HT1080 (cell line): ENCODE measurements at regions not wholly inside any gene's neighbourhood (a gene's known extent, or its start where the extent isn't known, plus 50 kb on each side); places are given as distances from the start of the nearest gene placed in this dataset.

Experiments used
- DNase-seq: peaks from one replicate; pipeline ENCODE4 v3.0.0-alpha.2; 2015; ENCODE audit warnings: low read depth

GRCh38 chr6:126091466-126091865 lies 105.1 kb downstream of the TRMT11 start:
- no peak for DNase-seq

- DNase-seq: no peak
These were observed 106.8 kb downstream of the TRMT11 start for GRCh38 chr6:126093108-126093507.

GRCh38 chr6:126094411-126094810 lies 108.1 kb downstream of the TRMT11 start:
- no peak for DNase-seq

- no peak for DNase-seq
These were observed 114.0 kb downstream of the TRMT11 start for GRCh38 chr6:126100386-126100785.

DNA sequence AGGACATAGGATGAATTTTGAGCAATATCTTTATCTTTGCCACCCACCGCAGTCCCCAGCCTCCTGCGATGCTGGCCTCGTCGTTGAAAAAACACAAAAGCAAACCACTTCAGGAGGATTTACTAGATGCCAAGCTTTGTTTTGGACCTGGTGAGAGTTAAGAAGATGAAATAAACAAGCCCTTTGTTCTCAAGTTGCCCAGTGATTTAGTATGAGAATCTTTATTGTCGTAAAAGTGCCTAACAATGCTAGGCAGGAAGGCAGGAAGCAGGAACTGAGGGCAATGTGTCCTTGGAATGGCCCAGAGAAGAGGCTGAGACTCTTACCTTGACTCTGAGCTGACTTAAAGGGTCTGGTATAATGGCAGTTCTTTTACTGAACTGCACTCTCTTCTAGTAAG lies 116.0 kb downstream of the TRMT11 start:
- DNase-seq: no peak

DNA sequence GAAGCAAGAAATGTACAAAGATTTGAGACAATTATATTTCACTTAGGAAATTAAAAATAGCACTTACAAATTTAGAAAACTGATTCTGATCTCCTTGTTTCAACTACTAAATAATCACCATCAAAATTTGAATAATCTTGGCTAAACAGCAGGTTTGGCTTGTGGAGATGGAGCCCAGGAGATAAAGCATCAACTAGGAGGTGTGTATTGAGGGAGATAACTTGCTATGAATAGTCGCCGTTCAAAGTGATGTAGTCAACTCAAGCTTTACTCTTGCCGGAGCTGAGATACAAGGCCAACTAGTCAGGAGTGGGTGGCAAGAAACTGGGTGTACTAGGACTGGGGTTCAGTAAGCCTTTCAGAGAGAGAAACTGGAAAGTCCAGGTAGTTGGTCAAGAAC lies 117.7 kb downstream of the TRMT11 start:
- DNase-seq: no peak

DNA sequence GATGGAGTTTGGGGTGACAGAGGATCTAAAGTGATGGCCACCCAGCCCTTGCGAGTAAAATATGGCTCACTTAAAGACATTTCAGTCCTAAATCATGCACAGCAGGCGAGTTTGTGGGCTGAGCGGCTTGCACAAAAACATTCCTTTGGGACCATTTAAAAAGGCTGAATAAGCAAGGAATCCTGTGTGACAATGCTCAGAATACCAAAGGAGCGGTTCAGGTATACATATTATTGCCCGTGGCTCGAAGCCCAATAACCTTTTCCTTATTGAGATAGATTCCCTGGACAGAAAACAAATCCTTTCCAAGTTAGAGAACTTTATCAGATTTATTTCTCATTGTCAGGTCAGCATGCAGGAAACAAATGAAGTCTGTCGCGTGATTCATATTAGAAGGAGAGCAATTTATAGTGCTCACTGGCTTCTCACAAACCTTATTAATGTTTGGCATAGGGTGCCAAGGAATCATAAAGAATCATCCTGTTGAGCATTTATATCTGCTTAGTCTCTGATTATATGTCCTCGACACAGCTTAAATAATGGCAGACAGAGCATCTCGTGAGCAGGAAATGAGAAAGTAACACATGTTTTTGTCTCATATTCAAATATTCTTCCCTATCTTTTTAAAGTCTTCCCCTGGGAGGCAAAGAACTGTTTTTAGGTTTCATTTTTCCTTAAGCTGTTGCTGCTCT lies 121.3 kb downstream of the TRMT11 start:
- no peak for DNase-seq

- no peak for DNase-seq
These were observed 124.4 kb downstream of the TRMT11 start for GRCh38 chr6:126110512-126111270.

DNA sequence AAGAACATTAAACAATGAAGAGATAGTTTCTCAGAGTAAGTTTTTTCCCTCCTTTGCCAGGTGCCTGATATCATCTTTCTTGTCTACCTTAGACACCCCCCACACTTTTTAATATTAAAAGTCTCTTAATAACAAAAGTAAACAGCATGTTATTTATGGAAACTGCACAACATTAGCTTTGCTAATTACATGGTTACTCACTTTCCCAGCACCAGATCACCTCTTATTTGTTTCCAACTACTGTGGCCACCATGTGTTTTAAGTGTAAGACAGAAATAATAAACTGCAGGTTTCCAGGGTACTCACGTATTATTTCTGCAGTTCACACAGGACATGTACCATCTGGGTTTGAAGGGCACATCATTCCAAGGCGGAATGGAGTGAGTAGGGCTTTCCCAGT lies 125.0 kb downstream of the TRMT11 start:
- DNase-seq: no peak

- DNase-seq: peak; percentile 40
These were observed 125.9 kb downstream of the TRMT11 start for GRCh38 chr6:126112171-126112632.

DNA sequence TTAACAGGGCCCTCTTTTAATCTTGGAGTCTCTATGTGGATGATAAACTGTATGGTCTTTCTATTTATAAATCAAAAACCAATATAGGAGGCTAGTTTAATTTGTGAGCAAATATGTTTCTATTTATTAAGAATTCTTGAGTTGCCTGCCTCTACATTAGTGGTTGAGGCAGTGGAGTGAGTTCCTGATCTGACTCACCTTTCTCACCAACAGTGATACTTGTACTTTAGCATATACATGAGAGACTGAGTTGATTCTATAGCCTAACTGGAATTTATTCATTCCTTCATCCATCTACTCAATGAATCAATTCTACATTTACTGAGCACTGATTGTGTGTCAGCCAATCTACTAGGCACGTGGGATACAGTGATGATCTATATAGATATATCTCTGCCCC lies 126.9 kb downstream of the TRMT11 start:
- no peak for DNase-seq

- DNase-seq: no peak
These were observed 130.9 kb downstream of the TRMT11 start for GRCh38 chr6:126117251-126117650.

GRCh38 chr6:126118058-126118755 lies 131.9 kb downstream of the TRMT11 start:
- DNase-seq: no peak

DNA sequence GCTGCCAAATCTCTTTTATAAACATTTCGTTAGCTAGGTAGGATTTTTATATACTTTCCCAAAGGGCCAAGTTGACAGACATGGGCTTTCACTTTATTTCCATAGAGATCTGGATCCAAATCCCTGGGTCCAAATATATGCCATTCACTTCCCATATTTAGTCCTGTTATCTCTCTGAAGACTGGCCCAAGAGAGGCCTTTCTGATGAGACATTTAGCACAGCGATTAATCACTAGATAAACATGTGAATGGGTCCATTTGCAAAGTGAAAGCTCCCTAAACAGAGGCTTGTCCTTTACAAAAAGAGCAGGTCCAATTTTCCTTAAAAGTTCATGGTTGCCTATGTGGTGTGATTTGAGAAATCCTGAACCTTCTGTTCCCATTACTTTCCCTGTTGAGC lies 132.6 kb downstream of the TRMT11 start:
- peak; percentile 29 for DNase-seq

GRCh38 chr6:126123226-126123625 lies 136.9 kb downstream of the TRMT11 start:
- DNase-seq: no peak

DNA sequence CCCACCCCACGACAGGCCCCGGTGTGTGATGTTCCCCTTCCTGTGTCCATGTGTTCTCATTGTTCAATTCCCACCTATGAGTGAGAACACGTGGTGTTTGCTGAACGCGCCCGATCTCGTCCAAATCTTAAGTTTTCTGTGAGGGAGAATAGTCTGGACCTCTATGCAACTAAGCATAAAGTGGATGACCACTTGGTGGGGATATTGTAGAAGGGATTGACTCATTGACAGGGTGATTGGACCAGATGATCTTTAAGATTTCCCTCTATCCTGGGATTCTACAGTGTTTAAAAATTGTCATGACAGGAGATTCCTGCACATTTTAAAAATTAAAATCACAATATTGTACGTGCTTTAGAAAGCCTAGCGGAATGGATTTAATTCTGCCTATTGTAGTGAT lies 141.3 kb downstream of the TRMT11 start:
- peak; percentile 8 for DNase-seq

DNA sequence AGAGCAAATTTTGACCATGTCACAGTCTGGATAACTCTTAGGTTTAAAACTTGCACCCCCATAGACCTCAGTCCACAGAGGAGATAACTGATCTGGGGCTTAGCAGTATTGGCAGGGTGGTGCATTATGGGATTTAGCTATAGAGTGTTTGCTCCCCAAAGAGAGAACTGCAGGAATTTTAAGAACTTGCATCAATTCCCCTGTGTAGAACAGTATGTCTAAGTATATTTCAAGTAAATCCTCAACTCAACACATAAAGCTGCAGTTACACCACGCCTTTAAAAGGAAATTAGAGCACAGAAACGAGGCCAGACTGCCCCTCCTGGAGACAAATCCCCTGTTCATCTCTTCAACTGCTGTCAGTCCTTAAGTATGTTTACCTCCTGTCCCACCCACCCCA lies 144.9 kb downstream of the TRMT11 start:
- no peak for DNase-seq

DNA sequence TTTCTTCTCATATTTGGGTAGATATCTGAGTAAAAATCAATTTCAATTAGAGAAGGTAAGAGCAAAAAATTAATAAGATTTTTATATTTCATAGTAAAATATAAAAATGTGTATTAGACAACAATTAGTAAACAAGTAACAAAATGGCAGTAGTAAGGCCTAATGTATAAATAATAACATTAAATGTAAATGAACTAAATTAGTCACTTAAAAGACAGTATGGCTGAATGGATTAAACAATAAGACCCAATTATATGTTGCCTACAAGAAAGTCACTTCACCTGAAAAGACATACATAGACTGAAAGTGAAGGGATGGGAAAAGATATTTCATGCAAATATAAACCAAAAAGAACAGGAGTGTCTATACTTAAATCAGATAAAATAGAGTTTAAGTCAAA lies 147.6 kb downstream of the TRMT11 start:
- no peak for DNase-seq

- no peak for DNase-seq
These were observed 148.2 kb downstream of the TRMT11 start for GRCh38 chr6:126134491-126134890.

DNA sequence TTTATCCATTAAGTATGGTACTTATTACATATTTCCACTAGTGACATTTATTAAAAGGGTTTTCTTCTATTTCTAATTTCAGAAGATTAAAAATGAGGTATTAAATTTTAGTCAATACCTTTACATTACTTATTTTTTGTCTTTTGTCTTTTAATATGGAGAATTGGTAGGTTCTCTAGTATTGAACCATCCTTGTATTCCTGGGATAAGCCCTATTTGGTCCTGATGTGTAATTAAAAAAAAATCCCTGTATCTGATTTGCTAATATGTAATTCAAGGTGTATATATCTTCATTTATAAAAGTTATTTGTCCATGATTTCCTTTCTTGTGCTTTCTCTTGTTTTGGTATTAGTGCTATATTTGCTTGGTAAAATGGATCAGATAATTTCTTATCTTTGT lies 153.7 kb downstream of the TRMT11 start:
- DNase-seq: no peak

DNA sequence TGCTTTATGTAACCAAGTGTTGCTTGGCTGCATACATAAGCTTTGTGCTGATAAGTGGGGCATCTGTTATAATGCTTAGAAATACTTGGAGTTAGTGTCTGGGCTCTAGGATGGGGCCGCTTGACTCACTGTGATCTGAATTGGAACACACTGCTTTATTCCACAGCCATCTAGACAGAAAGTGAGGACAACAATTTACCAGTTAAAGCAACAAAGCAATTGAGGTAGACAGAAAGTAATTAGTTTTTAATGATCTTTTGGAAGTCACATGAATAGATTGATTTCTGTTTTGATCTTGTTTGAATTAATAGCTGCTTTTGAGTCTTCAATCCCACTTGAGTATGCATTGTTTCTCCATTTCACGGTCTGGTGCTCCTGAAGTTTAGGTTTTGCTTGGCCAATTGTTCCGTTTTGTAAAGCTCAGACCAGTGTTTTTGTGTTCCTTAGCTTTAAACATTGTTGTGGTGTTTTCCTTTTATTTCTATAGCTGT lies 157.5 kb downstream of the TRMT11 start:
- no peak for DNase-seq

GRCh38 chr6:126145351-126145750 lies 159.0 kb downstream of the TRMT11 start:
- no peak for DNase-seq
